HCT116 (cell line): ENCODE measurements at regions not wholly inside any gene's neighbourhood (a gene's known extent, or its start where the extent isn't known, plus 50 kb on each side); places are given as distances from the start of the nearest gene placed in this dataset.

Experiments
- ATAC-seq: fragments of 200-7000 bp; cut with Tn5 transposase; 2 replicates; pipeline ENCODE4 v1.9.1; 2020; ENCODE audit warnings: mild to moderate bottlenecking, moderate library complexity
- BruUV-seq: library from RNA; stranded (reverse); fragments of 400-500 nt; replicated peaks from 2 replicates; lab custom pipeline; 2021; lab: Mats Ljungman, UMichigan
- CTCF ChIA-PET: fragments of 300-600 bp; sonication (Branson Sonifier 250); formaldehyde crosslinking; loops from one replicate; lab custom pipeline; 2021; ENCODE audit warnings: antibody characterized with exemption; lab: Charles Lee
- POLR2A ChIA-PET: fragments of 300-600, 350-600 bp; sonication (Branson Sonifier 250); formaldehyde crosslinking; loops from one replicate; lab custom pipeline; 2021; ENCODE audit warnings: antibody characterized with exemption; lab: Charles Lee
- RAD21 ChIA-PET, 2 experiments: fragments of 300-600 bp; sonication (Branson Sonifier 250); formaldehyde crosslinking; loops; one replicate each; lab custom pipeline; 2023; ENCODE audit warnings: low total read pairs in 2 of 2; ENCODE audit not compliant: uncharacterized antibody in 2 of 2, unreplicated experiment in 2 of 2, low non-redundant PET in 1 of 2; lab: Charles Lee
- DNase-seq: peaks from one replicate; pipeline ENCODE4 v3.0.0-alpha.2; 2010; ENCODE audit warnings: low read depth, low spot score
- H2AFZ ChIP-seq: fragments of 200-600 bp; shearing (Covaris generic), sonication (generic); 2 replicates; pipeline ENCODE4 v1.6.1; 2017; ENCODE audit warnings: low read depth, mixed run types, mixed read lengths, antibody characterized with exemption, low read length; ENCODE audit not compliant: poor library complexity, severe bottlenecking
- H3K27ac ChIP-seq: 2 replicates; pipeline ENCODE4 v1.5.1; 2012; ENCODE audit warnings: low read depth, low read length
- H3K27me3 ChIP-seq: fragments of 200-600 bp; sonication (generic); 2 replicates; pipeline ENCODE4 v1.6.1; 2016; ENCODE audit warnings: mixed run types, low read length, mixed read lengths; ENCODE audit not compliant: insufficient read depth
- H3K36me3 ChIP-seq, 2 experiments: fragments of 200-500 bp in 1 of 2; fragments of 200-600 bp in 1 of 2; sonication (Bioruptor generic) in 1 of 2; sonication (generic) in 1 of 2; 2 replicates each; pipeline versions ENCODE4 v1.5.1 to v1.6.1; 2014 to 2016; ENCODE audit warnings: low read length in 2 of 2, inconsistent platforms in 1 of 2, mixed read lengths in 1 of 2, mixed run types in 1 of 2; ENCODE audit not compliant: insufficient read depth in 2 of 2, control insufficient read depth in 1 of 2
- H3K4me1 ChIP-seq, 2 experiments: fragments of 200-600 bp in 1 of 2; sonication (generic) in 1 of 2; 2 replicates each; pipeline versions ENCODE4 v1.5.1 to v1.6.1; 2012 to 2017; ENCODE audit warnings: low read length in 2 of 2, inconsistent platforms in 1 of 2, mild to moderate bottlenecking in 1 of 2, mixed read lengths in 1 of 2, mixed run types in 1 of 2, moderate library complexity in 1 of 2; ENCODE audit not compliant: insufficient read depth in 2 of 2, control insufficient read depth in 1 of 2
- H3K4me2 ChIP-seq: fragments of 200-600 bp; sonication (generic); 2 replicates; pipeline ENCODE4 v1.6.1; 2017; ENCODE audit warnings: mixed run types, low read length, mixed read lengths
- H3K4me3 ChIP-seq, 2 experiments: fragments of 200-600 bp in 1 of 2; sonication (generic) in 1 of 2; replicated peaks in 1 of 2; 2 replicates each; pipeline ENCODE4 v1.5.1; 2011 to 2016; ENCODE audit warnings: low read length in 2 of 2, control low read depth in 1 of 2, low read depth in 1 of 2, mild to moderate bottlenecking in 1 of 2, mixed read lengths in 1 of 2, mixed run types in 1 of 2
- H3K79me2 ChIP-seq: fragments of 200-600 bp; sonication (generic); 2 replicates; pipeline ENCODE4 v1.6.1; 2017; ENCODE audit warnings: mild to moderate bottlenecking, mixed run types, low read length, moderate library complexity, mixed read lengths; ENCODE audit not compliant: insufficient read depth
- H3K9ac ChIP-seq: fragments of 200-600 bp; sonication (generic); 2 replicates; pipeline ENCODE4 v1.6.1; 2016; ENCODE audit warnings: low read length, mixed read lengths
- H3K9me2 ChIP-seq: fragments of 200-600 bp; sonication (generic), shearing (Covaris generic); 2 replicates; pipeline ENCODE4 v1.6.1; 2017; ENCODE audit warnings: mixed run types, mild to moderate bottlenecking, moderate library complexity; ENCODE audit not compliant: insufficient read depth
- H3K9me3 ChIP-seq, 2 experiments: fragments of 200-500 bp in 1 of 2; fragments of 200-600 bp in 1 of 2; sonication (Bioruptor generic) in 1 of 2; sonication (generic) in 1 of 2; 2 replicates each; pipeline ENCODE4 v1.6.1; 2014 to 2017; ENCODE audit warnings: low read length in 2 of 2, mixed read lengths in 2 of 2, inconsistent platforms in 1 of 2, low read depth in 1 of 2, mild to moderate bottlenecking in 1 of 2, mixed run types in 1 of 2, moderate library complexity in 1 of 2; ENCODE audit not compliant: control insufficient read depth in 1 of 2, insufficient read depth in 1 of 2
- H4K20me1 ChIP-seq: fragments of 200-600 bp; sonication (generic), shearing (Covaris generic); 2 replicates; pipeline ENCODE4 v1.6.1; 2017; ENCODE audit warnings: mixed run types, mild to moderate bottlenecking, moderate library complexity; ENCODE audit not compliant: insufficient read depth
- ATF3 ChIP-seq: IDR thresholded peaks from 2 replicates; pipeline ENCODE4 v1.6.1; 2012
- CBX3 ChIP-seq: IDR thresholded peaks from 2 replicates; pipeline ENCODE4 v1.6.1; 2012; ENCODE audit warnings: low read depth
- CEBPB ChIP-seq: IDR thresholded peaks from 2 replicates; pipeline ENCODE4 v1.6.1; 2012; ENCODE audit warnings: low read depth
- EGR1 ChIP-seq: IDR thresholded peaks from 2 replicates; pipeline ENCODE4 v1.6.1; 2012; ENCODE audit warnings: low read depth
- ELF1 ChIP-seq: IDR thresholded peaks from 2 replicates; pipeline ENCODE4 v1.6.1; 2012; ENCODE audit warnings: low read depth, borderline replicate concordance
- EZH2 ChIP-seq: fragments of 200-600 bp; sonication (generic); IDR thresholded peaks from 2 replicates; pipeline ENCODE4 v1.6.1; 2017; ENCODE audit warnings: antibody characterized with exemption, mixed run types
- EZH2phosphoT487 ChIP-seq: fragments of 200-600 bp; IDR thresholded peaks from 2 replicates; pipeline ENCODE4 v1.6.1; 2018; ENCODE audit warnings: antibody characterized with exemption, borderline replicate concordance
- FOSL1 ChIP-seq: IDR thresholded peaks from 2 replicates; pipeline ENCODE4 v1.6.1; 2012; ENCODE audit warnings: low read depth
- JUND ChIP-seq: IDR thresholded peaks from 2 replicates; pipeline ENCODE4 v1.6.1; 2012
- MAX ChIP-seq: IDR thresholded peaks from 2 replicates; pipeline ENCODE4 v1.6.1; 2012
- POLR2A ChIP-seq: IDR thresholded peaks from 2 replicates; pipeline ENCODE4 v1.7.0; 2011; ENCODE audit warnings: borderline replicate concordance; ENCODE audit not compliant: insufficient read depth, insufficient read length; ENCODE audit errors: extremely low read depth
- RAD21 ChIP-seq: IDR thresholded peaks from 2 replicates; pipeline ENCODE4 v1.6.1; 2012; ENCODE audit warnings: low read depth, mild to moderate bottlenecking
- REST ChIP-seq: IDR thresholded peaks from 2 replicates; pipeline ENCODE4 v1.6.1; 2012; ENCODE audit warnings: low read depth
- SIN3A ChIP-seq: IDR thresholded peaks from 2 replicates; pipeline ENCODE4 v1.6.1; 2012; ENCODE audit warnings: low read depth
- SRF ChIP-seq: IDR thresholded peaks from 2 replicates; pipeline ENCODE4 v1.6.1; 2012; ENCODE audit warnings: low read depth
- TCF7L2 ChIP-seq: IDR thresholded peaks from 2 replicates; pipeline ENCODE4 v1.7.0; 2011; ENCODE audit warnings: borderline replicate concordance, inconsistent platforms; ENCODE audit not compliant: insufficient read depth, insufficient read length; ENCODE audit errors: extremely low read depth
- YY1 ChIP-seq: IDR thresholded peaks from 2 replicates; pipeline ENCODE4 v1.6.1; 2011; ENCODE audit warnings: low read length, low read depth, moderate library complexity, mild to moderate bottlenecking; ENCODE audit not compliant: insufficient replicate concordance; ENCODE audit errors: extremely low read depth
- ZFX ChIP-seq: fragments of 450-650 bp; IDR thresholded peaks from 2 replicates; pipeline ENCODE4 v1.6.1; 2017
- intact Hi-C: fragments of 100-400 bp; cut with micrococcal nuclease; formaldehyde crosslinking; loops from 2 replicates; pipeline ENCODE4 v1.10.0; 2022

- Histone ChIP-seq H3K27me3 (no peaks in the 10 kb centered on the region), H3K36me3 (no peaks in the 10 kb centered on the region), H3K27ac (no peak overlapping the region), H4K20me1 (no peaks in the 10 kb centered on the region), H3K9me3 (no peaks in the 10 kb centered on the region), H3K9ac (no peak overlapping the region), H3K4me2 (no peak overlapping the region), H3K9me2 (no peaks in the 10 kb centered on the region), H2AFZ (no peak overlapping the region), H3K4me1 (no peaks in the 10 kb centered on the region), H3K4me3 (no peak overlapping the region), H3K79me2 (no peaks in the 10 kb centered on the region)
- no peak for ATAC-seq
- no peak for DNase-seq
- BruUV-seq: no TSS peak
- intact Hi-C loops: no loop called here
- CTCF ChIA-PET: interaction anchor here (1.7 kb wide), 1 partner anchor 8 kb away, joined by 3 read pairs; no protein-coding TSS in a partner anchor
- POLR2A ChIA-PET: no interaction called here
- RAD21 ChIA-PET: no interaction called here
- no peak for TF ChIP-seq REST
- TF ChIP-seq POLR2A: no peak
- TF ChIP-seq ATF3: no peak
- TF ChIP-seq RAD21: no peak
- TF ChIP-seq TCF7L2: no peak
- no peak for TF ChIP-seq EZH2phosphoT487
- TF ChIP-seq ELF1: no peak
- TF ChIP-seq EZH2: no peak
- no peak for TF ChIP-seq CEBPB
- no peak for TF ChIP-seq ZFX
- TF ChIP-seq YY1: no peak
- TF ChIP-seq SRF: no peak
- TF ChIP-seq FOSL1: no peak
- TF ChIP-seq CBX3: no peak
- TF ChIP-seq JUND: no peak
- TF ChIP-seq SIN3A: no peak
- TF ChIP-seq EGR1: no peak
- TF ChIP-seq MAX: no peak
Observed at GRCh38 chr4:89567936-89568335, 260.3 kb upstream of the GPRIN3 start.
